ENCODE measurements at regions not wholly inside any gene's neighbourhood (a gene's known extent, or its start where the extent isn't known, plus 50 kb on each side); places are given as distances from the start of the nearest gene placed in this dataset.

DNA sequence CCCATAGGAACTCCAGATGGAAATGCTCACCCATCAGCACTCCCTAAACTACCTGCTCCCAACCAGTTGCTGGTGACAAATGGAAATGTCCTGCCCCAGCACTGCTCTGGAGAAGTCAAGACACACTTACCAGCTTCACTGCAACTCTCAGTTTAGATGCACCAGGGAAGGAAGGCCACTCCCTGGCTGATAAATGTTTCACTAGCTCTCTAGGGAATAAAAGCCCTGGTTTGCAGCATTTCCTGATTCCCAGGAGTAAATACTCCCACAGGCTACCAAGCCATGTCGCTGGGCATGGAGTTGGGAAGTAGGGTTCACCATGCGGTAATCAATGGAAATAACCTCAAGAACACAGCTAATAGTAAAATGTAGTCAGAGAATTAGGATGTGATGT, 112.0 kb upstream of the NEO1 start:
- no peaks in the 10 kb centered on the region for H3K9me3 ChIP-seq
- no peaks in the 10 kb centered on the region for H3K27me3 ChIP-seq
- DNase-seq (ENCODE audit: low spot score in 2 of 2): no peak
- no peak overlapping the region for H3K4me3 ChIP-seq
- intact Hi-C loops (cut with DNase I; ENCODE audit: low total_unique reads): no loop called here
- TF ChIP-seq POLR2A (IDR thresholded peaks at IDR 0.05): no peak
- TF ChIP-seq, protein P1, sequence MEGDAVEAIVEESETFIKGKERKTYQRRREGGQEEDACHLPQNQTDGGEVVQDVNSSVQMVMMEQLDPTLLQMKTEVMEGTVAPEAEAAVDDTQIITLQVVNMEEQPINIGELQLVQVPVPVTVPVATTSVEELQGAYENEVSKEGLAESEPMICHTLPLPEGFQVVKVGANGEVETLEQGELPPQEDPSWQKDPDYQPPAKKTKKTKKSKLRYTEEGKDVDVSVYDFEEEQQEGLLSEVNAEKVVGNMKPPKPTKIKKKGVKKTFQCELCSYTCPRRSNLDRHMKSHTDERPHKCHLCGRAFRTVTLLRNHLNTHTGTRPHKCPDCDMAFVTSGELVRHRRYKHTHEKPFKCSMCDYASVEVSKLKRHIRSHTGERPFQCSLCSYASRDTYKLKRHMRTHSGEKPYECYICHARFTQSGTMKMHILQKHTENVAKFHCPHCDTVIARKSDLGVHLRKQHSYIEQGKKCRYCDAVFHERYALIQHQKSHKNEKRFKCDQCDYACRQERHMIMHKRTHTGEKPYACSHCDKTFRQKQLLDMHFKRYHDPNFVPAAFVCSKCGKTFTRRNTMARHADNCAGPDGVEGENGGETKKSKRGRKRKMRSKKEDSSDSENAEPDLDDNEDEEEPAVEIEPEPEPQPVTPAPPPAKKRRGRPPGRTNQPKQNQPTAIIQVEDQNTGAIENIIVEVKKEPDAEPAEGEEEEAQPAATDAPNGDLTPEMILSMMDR (IDR thresholded peaks at IDR 0.05): no peak
- TF ChIP-seq POLR2AphosphoS5 (IDR thresholded peaks at IDR 0.05): no peak
- no peaks in the 10 kb centered on the region for H3K36me3 ChIP-seq
- H3K4me1 ChIP-seq: no peaks in the 10 kb centered on the region
- no peak overlapping the region for H3K27ac ChIP-seq

DNA sequence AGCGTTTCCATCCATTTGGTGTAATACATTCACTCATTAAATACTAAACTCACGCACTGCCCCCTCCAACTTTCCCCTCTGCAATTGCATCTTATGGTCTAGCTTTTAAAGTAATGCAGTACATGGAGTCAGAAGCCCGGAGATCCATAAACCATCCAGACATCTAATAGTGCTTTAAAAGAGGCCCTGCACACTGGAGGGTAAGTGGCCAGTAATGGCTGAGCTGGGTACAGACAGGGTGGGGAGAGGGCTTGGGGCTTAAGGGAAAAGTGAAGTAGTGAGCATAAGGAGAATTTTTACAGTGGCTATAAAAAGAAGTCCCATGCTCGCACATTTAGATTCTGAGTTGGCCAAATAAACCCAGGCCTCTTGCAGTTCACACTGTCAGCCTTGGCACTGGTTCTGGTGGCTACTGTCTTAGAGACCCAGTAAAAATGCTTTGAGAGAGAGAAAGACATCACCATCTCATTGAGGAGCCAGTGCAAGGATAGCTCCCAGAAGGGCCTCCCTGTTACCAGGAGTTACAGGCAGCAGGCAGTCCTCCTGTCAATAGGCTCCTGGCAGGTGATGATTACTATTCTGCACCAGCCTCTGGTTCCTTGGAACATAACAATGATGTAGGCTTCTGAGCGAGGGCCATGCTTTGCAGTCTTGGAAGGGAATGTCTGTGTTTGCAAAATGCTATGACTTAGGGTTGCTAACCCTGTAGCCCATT, 112.6 kb upstream of the NEO1 start:
- Histone ChIP-seq H3K4me1 (no peaks in the 10 kb centered on the region), H3K27ac (no peak overlapping the region), H3K27me3 (no peaks in the 10 kb centered on the region), H3K4me3 (no peak overlapping the region), H3K36me3 (no peaks in the 10 kb centered on the region), H3K9me3 (no peaks in the 10 kb centered on the region)
- no peak for DNase-seq (ENCODE audit: low spot score in 2 of 2)
- intact Hi-C loops (cut with DNase I; ENCODE audit: low total_unique reads): no loop called here
- TF ChIP-seq, protein P1 (IDR thresholded peaks at IDR 0.05): no peak
- TF ChIP-seq POLR2AphosphoS5 (IDR thresholded peaks at IDR 0.05): no peak
- TF ChIP-seq POLR2A (IDR thresholded peaks at IDR 0.05): no peak

DNA sequence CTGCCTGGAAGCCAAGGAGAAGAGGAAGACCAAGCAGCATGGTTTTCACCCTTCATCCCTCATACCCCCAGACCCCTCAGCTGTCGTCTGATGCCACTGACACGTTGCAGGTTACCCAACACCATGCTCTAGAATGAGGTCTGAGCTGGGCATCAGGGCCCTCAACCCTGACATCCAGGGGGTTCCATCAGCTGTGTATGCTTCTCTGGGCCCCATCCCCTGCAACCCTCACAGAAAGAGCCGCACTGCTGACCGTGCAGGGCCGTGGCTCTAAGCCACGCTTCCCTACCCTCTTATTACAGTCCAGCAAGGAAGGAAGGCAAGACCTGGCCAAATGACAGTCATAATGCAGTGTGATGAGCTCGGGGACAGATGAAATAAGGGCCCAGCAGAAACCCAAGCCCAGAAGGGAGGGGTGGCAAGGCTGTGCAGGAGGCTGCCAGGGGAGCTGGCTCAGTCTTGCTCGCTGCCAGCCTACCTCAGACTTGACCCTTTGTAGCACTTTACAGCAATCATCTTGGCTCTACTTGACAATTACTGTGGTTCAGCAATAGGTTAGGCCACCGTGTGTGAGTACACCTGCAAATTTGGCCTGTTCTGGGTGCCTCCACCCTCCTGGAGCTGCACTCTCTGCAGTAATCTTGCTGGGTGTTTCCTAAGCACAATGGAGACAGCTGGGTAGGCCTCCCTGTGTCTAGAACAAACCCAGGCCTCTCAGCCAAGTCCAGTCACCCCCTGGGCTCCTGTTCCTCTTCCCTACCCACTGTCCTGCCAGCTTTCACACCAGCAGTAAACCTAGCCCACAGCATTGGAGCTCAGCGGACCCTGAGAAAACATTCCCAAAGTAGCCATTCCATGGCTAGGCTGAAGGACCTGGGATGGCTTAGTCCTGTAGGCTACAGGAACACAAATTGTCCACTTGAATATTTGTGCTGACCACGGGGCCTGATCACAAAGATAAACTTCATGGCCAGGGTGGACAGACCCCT, 115.3 kb upstream of the NEO1 start:
- Histone ChIP-seq H3K4me3 (no peak overlapping the region), H3K27ac (no peak overlapping the region), H3K36me3 (no peaks in the 10 kb centered on the region), H3K4me1 (no peaks in the 10 kb centered on the region), H3K9me3 (no peaks in the 10 kb centered on the region), H3K27me3 (no peaks in the 10 kb centered on the region)
- DNase-seq (ENCODE audit: low spot score in 2 of 2): no peak
- intact Hi-C loops (cut with DNase I; ENCODE audit: low total_unique reads): no loop called here
- TF ChIP-seq POLR2A (IDR thresholded peaks at IDR 0.05): no peak
- TF ChIP-seq POLR2AphosphoS5 (IDR thresholded peaks at IDR 0.05): no peak
- TF ChIP-seq, protein P1 (IDR thresholded peaks at IDR 0.05): no peak

DNA sequence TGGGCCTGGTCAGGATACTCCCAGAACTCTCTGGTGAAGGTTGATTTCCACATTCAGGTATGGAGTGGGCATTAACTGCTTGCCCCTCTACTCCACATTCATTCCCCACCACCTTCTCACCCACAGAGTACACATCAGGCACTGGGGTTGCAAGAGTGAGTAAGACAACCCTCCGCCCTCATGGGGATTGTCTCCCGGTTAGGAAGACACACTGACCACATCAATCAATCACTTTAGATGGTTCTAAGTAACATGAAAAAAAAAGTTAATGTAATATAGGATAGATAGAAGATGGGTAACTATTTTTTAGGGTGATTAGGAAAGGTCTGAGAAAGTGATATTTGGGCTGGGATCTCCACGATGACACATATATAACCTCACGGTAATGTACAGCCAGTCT, 116.0 kb upstream of the NEO1 start:
- no peaks in the 10 kb centered on the region for H3K9me3 ChIP-seq
- intact Hi-C loops (cut with DNase I; ENCODE audit: low total_unique reads): no loop called here
- no peaks in the 10 kb centered on the region for H3K4me1 ChIP-seq
- DNase-seq (ENCODE audit: low spot score in 2 of 2): no peak
- TF ChIP-seq POLR2A (IDR thresholded peaks at IDR 0.05): no peak
- TF ChIP-seq, protein P1 (IDR thresholded peaks at IDR 0.05): no peak
- no peak for TF ChIP-seq POLR2AphosphoS5 (IDR thresholded peaks at IDR 0.05)
- no peak overlapping the region for H3K4me3 ChIP-seq
- H3K36me3 ChIP-seq: no peaks in the 10 kb centered on the region
- no peaks in the 10 kb centered on the region for H3K27me3 ChIP-seq
- H3K27ac ChIP-seq: no peak overlapping the region

DNA sequence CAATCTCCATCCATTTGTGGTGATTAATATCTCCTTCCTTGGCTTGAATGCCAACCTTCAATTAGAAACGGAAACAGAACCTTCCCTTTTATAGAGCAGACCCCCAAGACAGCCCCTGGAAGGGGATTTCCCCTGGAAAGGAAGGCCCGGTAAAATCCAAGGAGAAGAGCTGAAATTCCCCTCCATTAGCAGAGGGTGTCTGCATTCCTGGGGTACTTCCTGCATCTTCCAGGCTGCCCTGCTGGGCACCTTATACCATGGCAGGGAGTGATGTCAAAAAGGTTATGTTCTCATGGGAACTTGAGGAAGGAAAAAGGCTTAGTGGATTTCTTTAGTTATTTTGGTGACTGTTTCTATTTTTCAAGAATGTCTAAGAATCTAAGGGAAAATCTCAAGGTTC, 116.7 kb upstream of the NEO1 start:
- Histone ChIP-seq H3K27ac (no peak overlapping the region), H3K9me3 (no peaks in the 10 kb centered on the region), H3K36me3 (no peaks in the 10 kb centered on the region), H3K27me3 (no peaks in the 10 kb centered on the region), H3K4me3 (no peak overlapping the region), H3K4me1 (no peaks in the 10 kb centered on the region)
- TF ChIP-seq, protein P1 (IDR thresholded peaks at IDR 0.05): no peak
- TF ChIP-seq POLR2A (IDR thresholded peaks at IDR 0.05) (no peak), POLR2AphosphoS5 (IDR thresholded peaks at IDR 0.05) (no peak)
- intact Hi-C loops (cut with DNase I; ENCODE audit: low total_unique reads): no loop called here
- no peak for DNase-seq (ENCODE audit: low spot score in 2 of 2)

All from breast epithelium (tissue), 4 donors.